SK-N-DZ (cell line): ENCODE measurements at regions not wholly inside any gene's neighbourhood (a gene's known extent, or its start where the extent isn't known, plus 50 kb on each side); places are given as distances from the start of the nearest gene placed in this dataset.

Source experiments
- DNase-seq: peaks from one replicate; pipeline ENCODE4 v3.0.0-alpha.2; 2015; ENCODE audit warnings: low spot score

DNA sequence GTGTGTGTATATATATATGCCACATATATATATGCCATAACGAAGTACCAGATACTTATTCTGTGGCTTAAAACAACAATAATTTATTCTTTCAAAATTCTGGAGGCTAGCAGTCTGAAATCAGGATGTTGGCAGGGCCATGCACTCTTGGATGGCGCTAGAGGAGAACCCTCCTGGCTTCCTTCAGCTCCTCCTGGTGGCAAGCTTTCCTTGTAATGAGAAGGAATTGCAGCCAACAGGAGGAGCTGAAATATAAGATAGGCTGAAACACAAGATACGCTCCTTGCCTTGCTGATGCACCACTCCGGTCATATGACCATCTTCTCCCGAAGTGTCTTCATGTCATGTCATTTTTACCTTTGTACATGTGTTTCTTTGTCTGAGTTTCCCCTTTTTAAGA lies 368.1 kb upstream of the CTNND2 start:
- peak; percentile 8 for DNase-seq

DNA sequence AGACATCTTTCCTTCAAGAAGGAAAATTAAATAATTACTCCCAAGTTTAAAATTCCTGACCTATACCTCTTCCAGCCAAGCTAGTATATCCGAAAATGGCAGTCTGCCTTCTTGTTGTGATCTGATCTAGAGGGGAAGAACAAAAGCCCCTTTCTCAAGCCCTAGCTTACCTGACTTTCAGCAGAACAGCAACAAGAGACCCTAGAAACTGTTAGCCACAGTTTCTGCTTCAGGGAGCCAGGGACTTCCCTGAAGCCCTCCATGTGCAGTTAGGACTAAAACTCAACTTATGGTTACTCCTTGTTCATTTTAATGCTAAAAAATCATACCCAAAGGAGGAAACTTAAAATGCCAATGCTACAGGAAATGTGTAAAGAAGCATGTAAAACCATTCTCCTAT lies 366.7 kb upstream of the CTNND2 start:
- DNase-seq: no peak

DNA sequence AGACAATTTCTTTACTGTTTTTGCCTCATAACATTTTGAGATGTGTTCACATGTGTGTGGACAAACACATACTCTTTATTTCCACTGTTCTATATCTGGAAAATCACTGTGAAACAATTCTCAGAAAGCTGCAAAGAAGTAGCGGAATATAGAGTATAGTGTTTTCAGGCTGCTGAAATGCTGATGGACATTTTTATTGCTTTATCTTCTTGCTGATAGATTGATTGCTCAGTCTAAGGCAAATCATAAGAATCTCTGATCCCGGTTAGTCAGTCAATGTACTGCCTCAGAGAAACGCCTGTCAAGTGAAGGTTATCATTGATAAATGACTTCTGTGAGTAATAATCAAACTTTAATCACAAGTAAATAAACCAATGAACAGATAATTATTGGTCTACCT lies 364.9 kb upstream of the CTNND2 start:
- DNase-seq: no peak

DNA sequence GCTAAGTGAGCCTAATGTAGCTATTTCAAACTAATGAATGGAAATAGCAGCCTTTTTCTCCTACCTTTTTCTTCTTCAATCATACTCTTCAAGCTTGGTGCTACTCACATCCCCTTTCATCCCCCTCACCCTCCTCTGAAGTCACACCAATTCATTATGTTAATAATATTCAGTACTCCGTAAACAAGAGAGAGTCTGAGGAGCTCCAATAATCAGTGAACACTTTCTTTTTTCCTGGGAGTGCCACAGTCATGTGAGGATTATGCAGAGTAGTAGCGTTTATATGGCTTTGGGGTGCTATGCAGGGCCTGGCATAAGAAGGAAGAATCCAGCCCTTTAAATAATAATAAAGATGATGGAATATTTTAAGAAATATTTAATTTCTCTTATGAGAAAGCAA lies 354.3 kb upstream of the CTNND2 start:
- no peak for DNase-seq

DNA sequence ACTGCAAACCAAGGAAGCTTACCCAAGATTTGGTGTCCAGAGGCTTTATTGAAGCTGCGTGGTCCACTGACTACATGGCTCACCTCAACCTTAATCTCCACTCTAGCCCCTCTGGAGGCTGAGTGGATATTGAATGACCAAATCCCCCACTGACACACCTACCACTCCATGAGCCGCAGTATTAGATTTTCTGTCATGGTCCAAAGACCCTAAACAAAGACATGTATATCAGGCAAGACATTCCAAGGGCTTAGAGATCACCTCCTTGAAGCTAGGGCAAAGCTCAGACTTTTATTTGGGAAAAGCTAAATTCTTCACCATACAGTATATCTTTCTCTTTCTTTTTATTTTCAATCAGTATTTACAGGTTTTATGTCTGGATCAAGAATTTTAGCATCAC lies 346.2 kb upstream of the CTNND2 start:
- no peak for DNase-seq

DNA sequence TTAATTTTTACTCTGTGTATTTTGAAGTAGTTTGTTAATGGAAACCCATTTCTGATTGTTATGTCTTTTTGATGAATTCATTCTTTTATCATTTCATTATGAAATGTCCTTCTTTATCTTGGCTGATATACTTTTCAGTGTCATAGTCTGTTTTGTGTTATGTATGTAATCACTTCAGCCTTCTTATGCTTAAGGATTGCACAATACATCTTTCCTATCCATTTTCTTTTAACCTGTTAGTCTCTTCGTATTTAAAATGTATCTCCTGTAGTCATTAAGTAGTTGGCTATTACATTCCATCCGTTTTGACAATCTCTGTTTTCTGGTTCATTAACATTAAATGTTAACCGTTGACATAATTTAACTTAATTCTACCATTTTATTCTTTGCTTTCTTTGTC lies 344.6 kb upstream of the CTNND2 start:
- no peak for DNase-seq

DNA sequence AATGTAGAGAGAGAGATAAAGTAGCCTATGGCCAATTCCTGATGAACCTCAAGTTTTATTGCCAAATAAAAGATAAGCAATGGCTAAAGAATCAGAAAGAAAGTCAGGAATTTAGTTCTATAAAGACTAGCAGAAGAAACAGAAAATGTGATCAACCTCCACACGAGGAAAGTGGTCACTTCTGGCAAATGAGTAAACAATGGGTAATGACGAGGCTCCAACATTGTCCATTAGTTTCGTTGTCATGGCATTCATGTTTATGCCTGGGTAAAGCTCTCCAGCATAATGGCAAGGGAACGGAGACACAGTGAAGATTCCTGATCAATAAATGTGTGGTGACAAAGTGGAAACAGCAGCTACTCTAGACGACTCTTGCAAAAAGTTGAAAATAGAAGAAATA lies 341.8 kb upstream of the CTNND2 start:
- DNase-seq: no peak

DNA sequence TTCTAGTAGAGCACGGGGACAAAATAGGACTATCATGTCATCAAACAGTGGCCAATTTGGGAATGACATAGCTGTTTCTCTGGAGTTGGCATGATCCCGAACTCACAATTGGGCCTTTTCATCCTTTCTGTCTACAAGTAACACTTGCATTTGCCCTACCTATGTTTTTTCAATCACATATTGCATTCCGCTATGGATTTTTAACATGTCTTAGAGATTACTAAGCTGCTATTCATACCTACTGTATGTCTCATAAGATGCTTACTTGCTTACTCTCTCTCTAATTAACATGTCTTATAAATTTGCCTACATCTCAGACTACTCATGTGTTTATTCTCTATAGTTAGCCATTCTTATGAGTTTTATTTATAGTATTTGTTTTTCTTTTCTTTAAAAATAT lies 341.2 kb upstream of the CTNND2 start:
- DNase-seq: no peak

DNA sequence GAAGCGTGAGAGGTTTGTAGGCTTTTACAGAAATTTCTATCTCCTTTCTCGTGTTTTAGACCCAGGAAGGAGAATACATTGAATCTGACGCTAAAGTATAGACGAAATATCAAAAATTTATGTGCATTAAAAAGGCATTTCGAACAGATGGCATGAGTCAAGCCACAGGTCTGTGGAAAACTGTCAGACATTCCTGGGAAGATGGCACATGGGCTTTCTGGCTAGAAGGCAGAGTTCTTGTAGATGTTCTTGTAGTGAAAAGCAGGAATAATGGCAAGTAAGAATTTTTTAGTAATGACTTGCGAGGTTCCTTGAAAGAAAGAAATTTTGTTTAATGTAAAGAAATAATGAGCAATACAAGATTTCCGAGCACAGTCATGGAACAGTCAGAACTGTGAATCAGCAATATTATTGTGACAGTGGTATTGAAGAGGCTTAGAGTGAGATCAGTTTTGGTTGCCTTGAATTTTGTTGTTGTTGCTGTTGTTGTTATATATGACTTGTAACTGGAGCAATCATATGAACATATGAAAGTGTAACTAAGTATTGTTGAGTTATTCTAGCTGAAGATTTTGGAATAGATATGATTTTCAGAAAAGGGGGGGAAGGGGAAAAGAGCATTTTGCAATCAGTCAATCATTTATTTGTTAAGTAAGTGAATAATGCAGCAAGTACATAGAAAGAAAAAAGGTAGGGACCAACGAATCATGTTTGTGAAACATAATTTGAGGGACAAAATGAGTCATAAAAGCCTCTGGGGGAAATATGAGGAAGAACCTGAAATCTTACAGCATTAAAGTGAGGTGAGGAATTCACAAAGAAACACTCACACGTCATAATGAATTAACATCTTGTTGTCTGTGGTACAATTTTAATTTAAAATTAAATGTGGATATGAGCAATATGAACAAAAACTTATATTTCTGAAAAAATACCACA lies 339.0 kb upstream of the CTNND2 start:
- DNase-seq: no peak

DNA sequence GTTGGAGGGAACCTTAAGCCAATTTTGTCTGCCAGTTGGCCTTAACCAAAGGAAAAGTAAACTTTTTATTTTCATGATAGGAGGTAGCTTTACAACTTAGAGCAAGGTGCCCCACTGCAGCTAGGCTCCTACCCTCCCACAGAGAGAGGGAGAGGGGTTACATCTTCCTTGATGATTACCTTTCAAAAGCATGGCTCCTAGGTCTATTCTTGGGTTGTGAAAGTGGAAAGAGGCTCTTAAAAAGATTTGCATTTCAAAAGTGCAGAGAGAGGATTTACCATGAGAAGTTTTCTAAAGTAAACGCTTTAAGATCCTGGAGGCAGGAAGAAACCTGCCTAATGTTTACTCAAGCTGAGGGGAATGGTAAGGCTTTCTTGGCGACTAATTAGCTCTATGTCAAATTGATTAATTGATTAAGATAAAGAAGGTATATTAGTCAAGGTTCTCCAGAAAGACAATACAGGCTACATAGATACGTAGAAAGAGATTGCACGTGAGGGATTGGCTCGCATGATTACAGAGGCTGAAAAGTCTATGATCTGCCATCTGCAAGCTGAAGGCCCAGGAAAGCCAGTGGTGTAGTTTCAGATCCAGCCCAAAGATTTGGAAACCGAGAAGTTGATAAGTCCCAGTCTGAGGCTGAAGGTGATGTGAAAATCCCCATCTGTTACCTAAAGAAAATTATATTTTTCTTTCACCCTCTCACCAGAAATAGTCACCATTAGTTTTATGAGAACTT lies 333.8 kb upstream of the CTNND2 start:
- no peak for DNase-seq

DNA sequence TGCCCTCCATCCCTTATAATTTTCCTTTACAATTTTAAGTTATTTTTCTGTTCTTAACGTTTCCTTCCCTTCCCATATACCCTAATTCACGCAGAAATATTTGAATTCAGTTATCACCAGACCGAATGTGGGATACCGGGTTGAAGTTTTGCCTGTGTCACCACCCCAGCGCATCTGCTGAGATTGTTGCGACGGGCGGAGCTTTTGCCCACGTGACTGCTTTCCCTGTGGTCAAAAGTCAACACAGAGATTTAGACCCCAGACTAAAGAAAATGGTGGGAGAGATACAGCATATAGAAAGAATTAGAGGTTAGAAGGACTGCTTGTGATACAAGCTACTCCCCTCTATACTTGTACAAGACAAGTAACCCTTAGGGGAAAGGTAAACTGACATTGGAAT lies 326.4 kb upstream of the CTNND2 start:
- no peak for DNase-seq

DNA sequence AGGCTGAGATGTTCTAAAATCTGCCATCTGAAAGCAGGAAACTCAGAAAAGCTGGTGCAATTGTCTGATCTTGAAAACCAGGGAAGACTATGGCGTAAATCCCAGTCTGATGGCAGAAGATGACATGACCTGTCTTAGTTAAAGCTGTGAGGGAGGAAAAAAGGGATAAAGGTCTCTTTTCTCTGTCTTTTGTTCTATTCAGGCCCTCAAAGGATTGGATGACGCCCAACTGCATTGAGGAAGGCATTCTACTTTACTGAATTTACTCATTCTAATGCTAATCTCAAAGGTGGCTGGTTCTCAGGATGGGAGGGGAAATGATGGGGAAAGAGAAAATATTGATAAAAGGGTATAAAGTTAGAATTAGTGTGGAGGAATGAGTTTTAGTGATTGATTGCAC lies 312.8 kb upstream of the CTNND2 start:
- DNase-seq: no peak

DNA sequence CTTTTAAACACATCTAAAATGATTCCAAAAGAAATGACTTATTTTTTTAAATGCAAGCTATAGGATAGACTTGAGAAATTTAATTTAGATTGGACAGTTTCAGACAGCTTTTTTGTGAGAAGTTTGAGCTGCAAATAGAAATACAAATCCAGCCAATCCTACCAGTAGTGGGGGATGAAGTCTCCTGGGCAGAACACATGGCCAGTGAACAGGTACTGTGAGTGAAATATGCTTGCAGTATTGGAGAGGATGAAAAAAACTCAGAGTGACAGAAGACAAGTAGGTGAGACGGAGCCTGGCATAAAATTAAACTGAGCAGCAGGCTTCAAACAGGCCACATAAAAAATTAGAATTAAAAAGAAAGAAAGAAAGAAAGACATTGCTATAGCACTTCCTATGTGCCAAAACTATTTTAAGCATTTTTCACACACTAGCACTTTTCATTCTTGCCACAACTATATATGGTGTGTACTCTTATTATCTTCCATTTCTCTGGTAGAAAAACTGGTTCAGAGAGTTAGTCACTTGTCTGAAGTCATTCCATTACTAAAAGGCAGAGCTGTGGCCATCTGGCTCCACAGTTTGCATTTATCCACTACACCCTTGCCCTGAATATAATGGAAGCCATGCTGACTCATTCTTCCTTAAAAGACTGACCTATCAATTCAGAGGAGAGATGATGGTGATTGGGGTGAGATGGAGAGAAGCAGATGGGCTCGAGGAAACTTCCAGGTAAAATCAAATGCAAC lies 310.2 kb upstream of the CTNND2 start:
- DNase-seq: no peak

DNA sequence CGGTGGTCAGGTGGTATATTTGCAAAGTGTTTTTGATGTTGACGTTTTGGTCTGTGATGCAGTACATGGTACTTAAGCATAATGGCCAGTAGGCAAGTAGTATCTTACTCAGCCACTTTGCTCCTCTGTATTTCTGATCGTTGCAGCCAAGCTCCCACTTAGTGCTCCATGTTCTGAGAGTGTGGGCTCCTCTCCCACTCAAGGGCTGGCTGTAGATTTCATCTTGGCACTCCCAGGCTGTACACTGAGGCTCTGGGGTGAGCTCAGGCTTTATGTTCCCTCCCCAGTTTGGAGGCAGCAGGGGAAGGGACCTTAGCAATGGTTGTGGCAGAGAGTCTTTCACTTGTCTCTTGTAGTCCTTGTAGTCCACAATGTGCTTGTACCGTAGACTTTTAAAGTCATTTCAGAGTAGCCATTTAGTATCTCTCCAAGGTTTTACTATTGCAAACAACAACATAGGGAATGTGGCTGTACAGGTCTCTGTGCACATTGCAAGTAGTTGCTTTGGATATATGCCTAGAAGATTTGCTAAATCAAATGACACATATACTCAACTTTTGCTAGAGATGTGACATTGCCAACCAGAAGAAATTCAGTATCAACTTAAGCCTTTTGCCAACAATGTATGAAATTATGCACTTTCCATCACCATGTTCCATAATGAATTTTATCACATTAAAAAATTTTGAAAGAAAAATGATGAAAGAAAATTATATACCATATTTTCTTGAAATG lies 304.3 kb upstream of the CTNND2 start:
- no peak for DNase-seq

DNA sequence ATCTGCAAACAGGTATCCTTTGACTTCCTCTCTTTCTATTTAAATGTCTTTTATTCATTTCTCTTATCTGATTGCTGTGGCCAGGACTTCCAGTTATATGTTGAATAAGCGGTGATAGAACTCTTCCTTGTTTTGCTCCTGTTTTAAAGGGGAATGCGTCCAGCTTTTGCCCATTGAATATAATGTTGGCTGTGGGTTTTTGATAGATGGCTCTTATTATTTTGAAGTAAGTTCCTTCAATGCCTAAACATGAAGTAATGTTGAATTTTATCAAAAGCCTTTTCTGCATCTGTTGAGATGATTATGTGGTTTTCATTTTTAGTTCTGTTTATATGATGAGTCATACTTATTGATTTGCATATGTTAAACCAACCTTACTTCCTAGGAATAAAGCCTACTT lies 300.5 kb upstream of the CTNND2 start:
- no peak for DNase-seq

DNA sequence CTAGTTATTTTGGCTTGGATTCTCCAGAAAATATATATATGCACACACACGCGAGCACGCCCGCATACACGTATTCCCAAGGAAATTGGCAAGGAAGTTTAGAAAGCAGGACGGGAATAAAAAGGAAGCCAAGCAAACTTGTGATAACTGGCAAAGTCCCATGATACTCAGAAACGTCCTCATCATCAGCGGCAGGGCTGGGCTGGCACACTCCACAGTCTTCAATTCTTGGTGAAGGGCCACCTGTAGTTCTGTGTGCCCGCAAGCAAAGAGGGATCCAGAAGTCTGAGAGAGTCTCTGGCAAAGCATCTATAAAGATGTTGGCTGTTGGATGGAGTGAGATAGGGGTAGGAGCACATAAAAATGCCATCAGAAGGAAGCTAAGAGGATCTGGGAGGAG lies 289.3 kb upstream of the CTNND2 start:
- no peak for DNase-seq

DNA sequence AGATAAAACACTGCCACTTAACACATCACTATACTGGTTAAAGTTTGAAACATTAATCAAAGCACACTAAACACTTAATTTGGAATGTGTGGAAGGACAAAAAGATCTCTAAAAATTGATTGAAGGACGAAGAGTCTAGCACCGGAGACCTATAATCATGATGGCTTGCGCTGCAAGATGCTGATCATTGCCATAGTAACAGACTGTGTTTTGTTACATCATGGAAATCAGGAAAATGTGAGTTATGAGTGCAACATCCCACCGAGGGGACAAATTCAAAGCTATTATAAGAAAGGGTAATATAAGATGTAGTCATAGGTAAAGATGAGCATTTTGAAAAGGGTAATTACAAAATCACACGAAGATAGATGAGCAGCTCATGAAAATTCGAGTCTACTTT lies 278.8 kb upstream of the CTNND2 start:
- no peak for DNase-seq

DNA sequence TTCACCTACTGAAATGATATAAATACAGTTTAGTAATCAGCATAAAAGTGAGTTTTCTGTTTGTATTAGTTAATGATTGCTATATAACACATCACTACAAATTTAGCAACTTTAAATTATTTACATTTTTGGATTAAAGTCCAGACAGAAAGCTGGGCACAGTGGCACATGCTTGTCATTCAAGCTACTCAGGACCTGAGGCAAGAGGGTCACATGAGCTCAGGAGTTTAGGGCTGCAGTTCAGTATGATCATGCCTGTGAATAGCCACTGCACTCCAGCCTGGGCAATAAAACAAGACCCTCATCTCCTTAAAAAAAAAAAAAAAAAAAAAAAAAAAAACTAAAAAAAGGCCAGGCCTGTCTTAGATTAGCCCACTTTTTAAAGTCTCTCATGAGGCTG lies 273.6 kb upstream of the CTNND2 start:
- no peak for DNase-seq

DNA sequence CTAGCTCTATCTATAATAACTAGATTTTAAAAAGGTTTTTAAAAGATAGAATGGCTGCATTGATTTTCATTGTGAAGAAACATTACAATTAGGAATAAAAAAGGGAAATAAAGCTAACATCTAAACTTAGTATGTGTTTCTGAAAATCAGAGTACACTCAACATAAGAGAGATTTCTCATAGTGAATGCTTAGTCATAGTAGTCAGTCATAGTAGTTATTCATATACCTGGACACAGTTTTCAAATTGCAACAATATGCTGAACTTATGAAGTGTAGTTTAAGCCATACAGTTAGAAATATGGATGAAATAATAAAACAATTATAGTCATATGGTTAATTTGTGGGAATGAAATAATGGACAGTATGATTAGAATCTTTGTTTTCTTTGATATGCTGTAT lies 273.0 kb upstream of the CTNND2 start:
- no peak for DNase-seq

DNA sequence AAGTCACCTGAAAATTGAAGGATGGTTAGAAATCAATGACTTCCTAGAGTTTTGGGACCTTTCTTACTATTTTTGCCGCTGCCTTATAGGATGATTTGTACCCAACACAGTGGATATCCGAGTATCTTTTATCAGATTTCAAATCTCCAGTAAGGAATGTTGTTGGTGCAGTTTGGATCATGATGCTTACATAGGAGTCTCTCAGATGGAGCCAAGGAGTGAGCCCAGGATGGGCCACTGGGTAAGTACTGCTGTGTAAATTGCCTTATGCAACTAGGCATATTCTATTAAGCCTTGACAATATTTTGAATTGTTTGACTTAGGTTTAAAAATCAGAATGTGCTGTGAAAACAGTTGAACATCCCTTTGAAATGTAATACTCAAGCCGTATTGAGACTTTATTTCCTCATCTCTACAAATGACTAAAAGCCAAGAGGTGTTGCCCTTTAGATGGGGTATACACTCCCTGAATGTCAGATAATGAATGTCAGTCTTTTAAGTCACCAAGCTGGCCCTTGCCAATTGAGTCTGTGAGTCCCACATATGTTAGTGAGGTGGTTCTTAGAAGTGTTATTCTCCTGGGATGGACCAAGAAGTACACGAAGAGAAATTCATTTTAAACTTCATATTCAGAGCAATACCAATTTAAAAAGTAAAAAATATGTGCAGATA lies 271.8 kb upstream of the CTNND2 start:
- no peak for DNase-seq

DNA sequence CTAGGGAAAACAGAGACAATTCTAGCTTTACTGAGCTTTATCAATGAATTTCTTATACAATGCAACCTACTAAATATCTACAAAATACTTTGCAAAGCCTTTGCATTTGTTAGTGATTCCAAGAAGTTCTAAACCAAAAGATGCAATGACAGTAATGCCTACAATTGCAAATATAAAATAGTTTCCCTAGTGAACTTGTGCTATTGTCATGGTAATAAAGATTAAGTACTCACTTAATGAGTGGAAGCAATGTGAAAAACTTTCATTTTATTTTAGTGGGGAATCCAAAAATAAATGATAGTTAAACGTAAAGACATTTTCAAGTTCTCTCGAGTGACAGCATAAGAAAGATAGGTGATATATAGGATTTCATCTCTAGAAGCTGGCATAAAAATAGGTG lies 270.5 kb upstream of the CTNND2 start:
- DNase-seq: no peak
